Activated CD4-positive, CD25-positive, alpha-beta regulatory T cell treated with anti-CD3 and anti-CD28 coated beads, Interleukin-2, amount 50 U/mL, for 16 hours (primary cell): ENCODE measurements at regions not wholly inside any gene's neighbourhood (a gene's known extent, or its start where the extent isn't known, plus 50 kb on each side); places are given as distances from the start of the nearest gene placed in this dataset.
"Not testable (repeated sequence)": the region's sequence is repeated elsewhere in the genome, so short reads cannot be mapped to it uniquely, and the experiment has no call there.

ENCODE experiments used
- DNase-seq: peaks from one replicate; pipeline ENCODE4 v3.0.0-alpha.2; 2020; ENCODE audit warnings: low read depth, low spot score

DNA sequence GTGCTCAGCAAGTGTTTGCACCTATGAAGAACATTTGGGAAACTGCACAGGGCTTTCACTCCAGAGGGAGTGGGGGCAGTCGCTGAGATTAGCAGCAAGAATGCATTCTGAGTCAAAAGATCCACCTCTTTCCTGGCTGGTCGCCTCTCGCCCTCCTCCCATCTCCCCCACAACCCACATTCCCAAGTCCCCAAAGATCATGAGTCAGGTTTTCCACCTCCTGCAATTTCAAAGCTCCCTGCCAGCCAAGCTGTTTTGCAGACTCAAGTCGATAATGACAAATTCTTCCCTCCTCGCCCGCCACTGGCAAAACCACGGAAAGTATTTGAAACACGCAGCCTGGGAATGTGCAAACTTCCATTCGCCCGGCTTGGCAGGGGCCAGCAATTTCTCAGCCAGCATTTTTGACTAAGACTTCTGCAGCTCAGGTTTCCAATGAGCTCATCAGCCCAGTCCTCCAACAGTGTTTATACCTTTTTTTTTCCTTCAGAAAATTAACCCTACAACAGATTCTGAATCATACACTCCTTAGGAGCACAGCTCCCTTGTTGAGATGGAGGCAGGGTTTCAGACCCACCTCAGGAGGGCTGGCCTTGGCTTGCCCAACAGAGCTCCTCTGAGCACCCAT, 181.4 kb downstream of the SMAD6 start:
- no peak for DNase-seq

DNA sequence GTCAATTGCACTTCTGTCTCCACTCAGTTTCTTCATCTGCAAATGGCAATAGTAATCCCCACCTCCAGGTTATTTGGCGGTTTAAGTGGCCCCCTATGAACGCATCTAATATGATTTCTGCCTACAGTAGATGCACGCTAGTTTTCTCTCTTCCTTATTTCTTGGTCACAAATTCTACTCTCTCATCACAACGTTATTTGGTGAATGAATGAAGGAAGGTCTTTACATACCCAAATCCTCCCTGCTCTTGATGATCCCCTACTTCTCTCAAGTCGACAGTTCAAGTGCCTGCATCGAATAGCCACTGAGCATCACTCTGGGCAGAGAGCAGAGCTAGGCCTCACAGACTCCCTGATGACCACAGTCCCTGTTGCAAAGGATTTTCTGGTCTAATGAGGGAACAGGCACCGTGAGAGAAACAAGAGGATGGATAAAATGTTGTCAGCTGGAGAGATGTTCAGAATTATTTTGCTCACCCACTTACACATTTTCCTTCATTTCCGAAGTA, 181.2 kb upstream of the SMAD3 start:
- no peak for DNase-seq

DNA sequence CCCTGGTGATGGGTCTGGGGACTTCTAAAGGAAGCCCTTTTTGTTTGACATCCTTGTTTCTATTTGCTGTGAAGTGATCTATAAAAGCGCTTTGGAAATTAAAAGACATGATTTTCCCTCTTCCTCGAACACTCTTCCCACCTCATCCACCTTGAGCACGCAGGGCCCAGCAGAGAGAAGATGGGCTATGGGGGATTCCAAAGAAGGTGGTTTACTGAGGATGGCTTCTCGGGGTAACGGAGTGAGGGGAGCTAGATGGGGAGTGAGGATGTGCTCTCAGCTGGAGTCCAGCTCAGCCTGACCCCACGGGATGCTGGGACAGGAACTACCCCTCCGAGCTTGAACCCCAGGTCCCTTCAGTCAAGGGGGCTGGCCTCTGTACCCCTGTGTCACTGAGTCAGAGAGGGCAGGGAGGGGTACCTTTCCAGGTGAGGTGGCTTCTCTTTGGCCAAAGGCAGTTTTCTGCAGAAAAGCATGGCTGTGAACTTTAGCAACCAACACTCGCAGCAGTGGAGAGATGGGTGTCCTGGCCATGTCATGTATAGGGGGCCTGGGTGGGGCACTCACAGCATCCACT, 180.7 kb upstream of the SMAD3 start:
- no peak for DNase-seq

DNA sequence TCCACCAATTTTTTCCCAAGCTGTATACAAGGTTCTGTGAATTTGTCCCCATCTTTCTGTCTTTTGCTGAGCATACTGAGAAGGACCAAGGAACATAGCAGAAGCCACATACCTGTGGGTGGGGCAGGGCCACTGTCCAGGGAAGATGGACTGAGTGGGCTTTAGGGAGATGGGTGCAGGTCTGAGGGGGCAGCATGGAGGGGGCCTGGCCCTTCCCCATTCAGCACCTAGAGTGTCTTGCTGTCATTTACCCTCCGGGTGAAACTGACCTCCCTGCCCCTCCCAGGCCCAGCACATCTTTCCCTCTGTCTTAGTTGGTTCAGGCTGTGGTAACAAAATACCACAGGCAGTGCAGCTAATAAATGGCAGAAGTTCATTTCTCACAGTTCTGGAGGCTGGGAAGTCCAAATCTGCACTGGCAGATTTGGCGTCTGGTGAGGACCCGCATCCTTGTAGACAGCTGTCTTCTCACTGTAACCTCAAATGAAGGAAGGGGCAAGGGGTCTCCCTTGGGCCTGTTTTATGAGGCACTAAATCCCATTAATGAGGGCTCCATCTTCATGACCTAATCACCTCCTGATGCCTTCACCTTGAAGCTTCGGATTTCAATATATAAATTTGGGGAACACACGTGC, 180.0 kb upstream of the SMAD3 start:
- no peak for DNase-seq

DNA sequence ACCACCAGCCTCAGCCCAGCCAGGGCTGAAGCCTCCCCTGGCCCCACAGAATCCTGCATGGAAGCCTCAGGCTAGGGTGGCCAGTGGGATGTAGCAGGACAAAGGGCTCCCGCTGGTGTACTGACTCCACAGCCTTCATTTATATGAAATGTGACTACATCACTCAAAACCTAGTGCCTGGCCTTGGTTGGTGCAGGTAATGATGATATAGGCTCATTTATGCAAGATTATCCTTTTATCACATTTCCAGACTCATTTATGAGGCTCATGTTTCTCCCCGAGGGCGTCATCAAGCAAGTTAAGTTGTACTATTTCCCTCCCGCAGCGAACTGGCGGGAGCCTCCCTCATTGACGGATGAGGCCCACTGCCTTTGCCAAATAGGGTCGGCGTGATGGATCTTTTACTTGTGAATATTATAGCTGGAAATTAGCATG, 179.1 kb upstream of the SMAD3 start:
- no peak for DNase-seq

DNA sequence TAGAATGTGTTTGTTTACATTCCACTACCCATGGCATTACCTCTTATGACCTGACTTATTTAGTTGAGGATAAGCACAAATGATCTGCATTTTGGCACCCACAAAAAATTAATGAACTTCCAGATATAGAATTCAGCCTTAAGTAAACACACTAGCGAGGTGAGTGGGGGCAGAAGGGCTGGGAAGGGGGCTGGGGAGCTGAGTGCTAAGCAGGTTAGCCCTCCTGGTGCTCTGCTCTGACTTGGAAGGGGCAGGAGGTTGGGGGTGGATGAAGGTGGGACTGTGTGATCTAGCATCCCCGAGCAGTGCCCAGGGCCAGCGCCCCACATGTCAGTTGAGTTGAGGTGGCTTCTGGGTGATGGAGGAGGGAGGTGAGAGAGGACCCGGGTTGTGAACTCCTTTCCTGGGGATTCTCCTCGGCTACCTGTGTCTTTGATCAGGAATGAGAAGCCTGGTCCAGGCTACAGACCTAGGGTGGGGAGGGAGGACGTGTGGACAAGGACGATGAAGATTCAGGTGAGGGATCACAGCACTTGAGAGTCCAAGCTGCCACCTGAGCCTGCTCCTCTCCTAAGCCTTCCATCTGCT, 178.6 kb upstream of the SMAD3 start:
- no peak for DNase-seq

DNA sequence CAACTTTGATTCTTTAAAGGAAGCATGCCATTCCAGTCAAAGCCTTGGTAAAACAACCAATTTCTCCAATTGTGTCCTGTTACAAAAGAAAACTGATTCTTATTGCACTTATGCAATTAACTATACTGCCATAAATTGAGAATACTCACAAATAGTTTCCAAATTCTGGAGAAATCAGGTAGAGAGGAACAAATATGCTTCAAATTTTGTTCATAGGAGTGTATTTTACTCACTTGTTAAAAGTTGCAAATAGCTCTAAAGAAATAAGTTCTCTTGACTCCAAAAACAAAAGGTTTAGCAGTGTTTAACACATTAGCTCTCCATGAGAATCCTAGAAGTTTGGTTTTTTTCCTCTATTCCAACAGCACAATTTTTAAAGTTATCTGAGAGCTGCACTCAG, 176.1 kb upstream of the SMAD3 start:
- DNase-seq, result not testable (repeated sequence)

DNA sequence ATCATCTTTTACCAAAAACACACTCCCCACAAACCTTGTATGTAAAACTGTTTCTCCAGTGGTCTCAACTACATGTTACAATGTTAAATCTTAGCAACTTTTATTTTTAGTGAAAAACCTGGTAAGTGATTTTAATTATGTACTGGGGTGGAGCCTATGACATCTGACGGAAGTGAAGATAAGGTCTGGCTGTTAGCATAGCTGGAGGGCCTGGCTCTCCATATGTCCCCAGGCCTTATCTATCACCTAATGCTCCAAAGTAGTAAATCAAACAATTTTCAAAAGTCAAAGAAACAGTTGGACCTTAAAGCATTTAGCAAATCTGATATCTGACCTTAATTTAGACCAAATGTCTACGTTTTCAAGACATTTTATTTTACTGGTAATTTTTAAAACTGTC, 173.6 kb upstream of the SMAD3 start:
- no peak for DNase-seq

DNA sequence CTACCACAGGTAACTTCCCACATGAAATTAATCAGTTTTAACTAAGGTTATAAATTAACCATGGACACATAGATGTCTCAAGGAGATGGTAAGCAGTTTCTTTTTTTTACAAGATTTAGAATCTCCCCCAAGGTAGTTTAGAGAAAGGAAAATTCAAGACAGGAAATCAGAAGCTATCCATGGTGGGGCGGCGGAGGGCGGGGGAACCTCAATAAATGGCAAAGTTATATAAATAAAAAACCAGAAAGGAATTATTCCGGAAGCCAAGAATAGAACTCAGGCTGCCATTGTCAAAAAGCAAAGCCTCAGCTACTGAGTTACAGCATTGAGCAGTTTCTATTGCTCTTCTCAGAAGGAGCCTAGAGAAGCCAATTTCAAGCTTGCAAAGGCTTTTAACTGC, 172.1 kb upstream of the SMAD3 start:
- DNase-seq, result no peak

DNA sequence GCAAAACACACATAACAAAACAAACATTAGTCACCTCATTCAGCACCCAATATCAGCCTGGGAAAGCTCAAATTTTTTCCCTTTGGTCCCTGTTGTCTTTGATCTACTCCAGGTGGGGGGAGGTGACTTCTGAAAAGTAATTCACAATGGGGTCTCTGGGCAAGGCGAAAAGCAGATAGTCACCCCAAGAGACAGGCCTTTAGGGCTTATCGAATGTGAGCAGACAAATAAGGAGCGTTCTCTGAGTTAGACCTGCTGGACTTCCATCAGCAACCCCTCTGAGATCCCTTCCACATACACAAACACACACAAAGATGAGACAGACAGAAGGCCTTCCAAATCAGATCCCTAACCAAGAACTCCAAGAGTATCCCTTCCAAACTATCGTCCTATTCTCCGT, 171.0 kb upstream of the SMAD3 start:
- DNase-seq, result no peak

DNA sequence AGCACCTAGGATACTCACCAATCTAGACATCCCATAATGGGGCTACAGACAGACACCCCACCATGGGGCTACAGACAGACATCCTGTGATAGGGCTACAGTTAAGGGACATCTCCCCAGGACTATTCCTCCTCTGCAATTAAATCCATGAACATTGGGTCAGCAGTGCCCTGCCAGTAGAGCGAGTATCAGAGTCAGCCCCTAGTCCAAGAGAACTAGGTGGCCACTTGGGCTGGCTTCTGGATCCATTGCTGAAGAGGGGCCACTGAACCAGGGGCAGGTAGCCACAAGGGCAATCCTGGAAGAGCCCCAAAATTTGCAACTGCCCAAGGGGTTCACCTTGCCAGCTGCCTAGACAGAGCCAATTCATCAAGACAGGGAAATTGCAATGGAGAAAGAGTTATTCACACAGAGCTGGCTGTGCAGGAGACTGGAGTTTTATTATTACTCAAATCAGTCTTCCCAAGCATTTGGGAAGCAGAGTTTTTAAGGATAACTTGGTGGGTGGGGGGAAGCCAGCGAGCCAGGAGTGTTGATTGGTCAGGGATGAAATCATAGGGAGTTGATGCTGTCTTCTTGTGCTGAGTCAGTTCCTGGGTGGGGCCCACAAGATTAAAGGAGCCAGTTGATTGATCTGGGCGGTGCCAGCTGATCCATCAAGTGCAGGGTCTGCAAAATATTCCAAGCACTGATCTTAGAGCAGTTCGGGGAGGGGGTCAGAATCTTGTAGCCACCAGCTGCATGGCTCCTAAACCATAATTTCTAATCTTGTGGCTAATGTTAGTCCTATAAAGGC, 170.2 kb upstream of the SMAD3 start:
- DNase-seq, result no peak

DNA sequence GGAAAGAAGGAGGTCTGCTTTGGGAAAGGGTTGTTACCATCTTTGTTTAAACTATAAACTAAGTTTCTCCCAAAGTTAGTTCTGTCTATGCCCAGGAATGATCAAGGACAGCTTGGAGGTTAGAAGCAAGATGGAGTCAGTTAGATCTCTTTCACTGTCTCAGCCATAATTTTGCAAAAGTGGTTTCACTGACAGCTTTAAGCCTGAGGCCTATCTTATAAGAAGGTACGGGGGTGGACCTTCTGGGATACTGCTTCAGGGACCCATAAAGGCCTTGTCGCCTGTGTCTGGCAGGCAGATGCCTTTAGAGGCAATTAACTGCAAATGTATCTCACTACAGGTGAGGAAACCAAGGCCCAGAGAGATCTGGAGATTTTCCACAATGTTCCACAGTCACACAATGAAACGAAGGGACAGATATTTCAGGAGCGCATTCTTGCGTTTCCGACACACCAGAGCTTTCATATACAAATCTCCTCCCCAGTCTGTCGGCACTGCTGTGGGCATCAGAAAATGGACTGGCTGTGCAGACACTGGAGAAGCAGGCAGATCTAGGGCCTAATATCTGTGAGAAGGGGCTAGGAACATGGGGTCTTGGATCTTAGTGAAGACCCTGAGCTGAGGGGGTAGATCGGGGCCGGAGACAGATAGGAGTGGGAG, 169.5 kb upstream of the SMAD3 start:
- no peak for DNase-seq

DNA sequence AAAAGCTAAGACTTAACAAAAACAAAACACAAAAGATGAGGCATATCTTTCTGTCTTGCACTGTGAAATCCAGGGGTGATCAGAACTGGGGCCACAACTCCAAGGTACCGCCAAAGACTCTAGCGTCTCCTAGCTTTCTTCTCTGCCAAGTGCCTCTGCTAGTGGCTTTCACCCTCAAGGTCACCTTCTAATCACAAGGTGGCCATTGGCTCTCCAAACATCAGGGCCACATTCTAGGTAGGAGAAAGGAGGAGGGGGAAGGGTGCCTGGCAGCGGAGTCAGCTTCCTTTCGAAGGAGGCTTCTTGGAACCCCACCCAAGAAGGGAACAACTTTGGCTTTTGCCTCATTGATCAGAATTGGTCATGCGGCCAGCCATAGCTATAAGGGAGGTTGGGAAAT, 168.8 kb upstream of the SMAD3 start:
- no peak for DNase-seq

DNA sequence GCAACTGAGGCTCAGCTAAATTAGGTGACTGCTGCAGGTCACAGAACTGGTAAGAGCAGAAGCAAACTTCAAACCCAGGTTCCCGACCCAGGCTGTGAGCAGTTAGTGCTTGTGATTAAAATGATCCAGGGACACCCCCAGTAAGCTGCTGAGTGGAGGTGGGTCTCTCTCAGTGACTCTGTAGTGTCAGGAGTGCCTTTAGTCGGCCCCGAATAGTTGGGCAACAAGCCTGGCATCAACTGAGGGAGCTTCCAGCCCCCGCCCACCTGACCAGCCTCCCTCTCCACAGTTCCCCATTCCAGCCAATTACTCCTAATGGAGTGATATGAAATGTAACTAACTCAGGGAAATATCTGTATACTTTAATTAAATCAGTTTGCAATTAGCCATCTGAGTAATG, 168.0 kb upstream of the SMAD3 start:
- no peak for DNase-seq

DNA sequence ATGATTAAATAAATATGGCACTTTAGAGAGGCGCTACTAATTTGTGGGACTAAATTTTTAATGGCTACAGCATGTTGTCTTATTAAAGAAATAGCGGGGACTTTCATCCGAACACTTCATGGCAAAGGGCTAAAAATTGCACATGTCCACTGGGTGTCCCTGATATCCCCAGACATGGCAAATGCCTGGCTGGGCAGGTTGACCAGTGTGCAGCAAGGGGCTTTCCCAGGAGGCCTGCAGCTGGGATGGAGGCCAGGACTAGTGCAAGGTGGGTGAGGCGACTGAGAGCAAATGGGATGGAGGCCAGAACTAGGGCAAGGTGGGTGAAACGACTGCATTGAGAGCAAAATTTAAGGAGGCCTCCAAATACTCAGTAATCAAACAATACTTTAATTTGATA, 167.4 kb upstream of the SMAD3 start:
- DNase-seq, result no peak

DNA sequence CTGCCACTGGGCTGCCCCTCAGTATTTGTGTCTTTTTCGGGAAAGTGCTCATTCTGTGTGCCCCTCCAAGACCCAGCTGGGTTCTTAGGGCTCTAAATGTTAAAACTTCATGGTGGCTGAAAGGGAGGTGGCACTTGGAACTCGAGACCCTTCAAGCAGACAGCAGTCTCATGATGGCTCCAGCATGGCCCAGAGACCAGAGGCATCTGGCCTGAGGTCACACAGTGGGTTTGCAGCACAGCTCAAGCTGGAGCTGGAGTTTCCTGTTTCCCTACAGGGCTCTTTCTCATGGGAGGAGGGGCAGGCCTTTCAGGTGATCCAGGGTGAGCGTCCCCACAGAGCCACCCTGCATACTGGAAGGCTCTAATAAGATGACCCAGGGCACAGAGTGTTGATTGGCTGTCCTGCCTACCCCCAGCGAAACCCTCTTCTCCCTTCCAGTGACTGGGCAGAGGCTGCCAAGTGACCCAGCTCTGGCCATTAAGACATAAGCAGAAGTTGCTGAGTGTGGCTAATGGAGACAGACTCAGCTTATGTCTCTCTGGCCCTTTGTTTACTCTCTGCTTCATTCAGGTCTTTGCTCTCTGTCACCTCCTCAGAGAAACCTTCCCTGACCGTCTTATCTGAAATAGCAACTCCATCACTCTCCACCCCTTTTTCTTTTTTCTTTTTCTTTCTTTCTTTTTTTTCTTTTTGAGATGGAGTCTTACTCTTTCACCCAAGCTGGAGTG, 166.6 kb upstream of the SMAD3 start:
- no peak for DNase-seq

DNA sequence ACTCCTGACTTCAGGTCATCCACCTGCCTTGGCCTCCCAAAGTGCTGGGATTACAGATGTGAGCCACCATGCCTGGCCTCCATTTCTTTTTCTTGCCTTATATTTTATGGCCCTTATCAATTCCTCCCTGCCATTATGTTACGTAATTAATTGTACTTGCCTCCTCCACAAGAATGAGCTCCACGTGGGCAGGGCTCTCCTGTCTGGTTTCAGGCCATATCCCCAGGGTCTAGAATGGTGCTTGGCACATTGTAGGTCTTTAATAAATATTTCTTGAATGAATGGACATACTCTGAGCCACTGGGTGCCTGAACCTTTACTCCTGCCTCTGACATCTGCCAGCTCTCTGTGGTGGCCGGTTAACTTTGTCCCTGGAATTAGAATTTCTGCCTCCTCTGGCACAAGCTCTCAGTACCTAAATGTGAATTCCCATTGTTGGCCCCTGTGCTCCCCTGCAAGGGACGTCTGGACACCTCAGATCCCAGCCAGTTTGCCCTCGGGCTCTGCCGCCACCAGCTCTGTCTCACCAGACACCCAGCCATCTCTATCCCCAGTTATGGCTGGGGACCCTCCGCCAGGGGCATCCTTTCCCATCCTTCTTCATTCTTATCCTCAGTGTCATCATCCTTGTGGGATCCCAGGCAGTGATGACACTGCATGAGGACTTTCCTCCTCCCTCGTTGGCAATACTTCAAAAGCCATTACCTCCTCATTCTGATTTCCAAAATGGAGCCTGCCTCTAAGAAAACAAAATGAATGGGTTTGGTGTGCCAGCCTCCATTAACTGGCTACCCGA, 165.6 kb upstream of the SMAD3 start:
- DNase-seq, result no peak

DNA sequence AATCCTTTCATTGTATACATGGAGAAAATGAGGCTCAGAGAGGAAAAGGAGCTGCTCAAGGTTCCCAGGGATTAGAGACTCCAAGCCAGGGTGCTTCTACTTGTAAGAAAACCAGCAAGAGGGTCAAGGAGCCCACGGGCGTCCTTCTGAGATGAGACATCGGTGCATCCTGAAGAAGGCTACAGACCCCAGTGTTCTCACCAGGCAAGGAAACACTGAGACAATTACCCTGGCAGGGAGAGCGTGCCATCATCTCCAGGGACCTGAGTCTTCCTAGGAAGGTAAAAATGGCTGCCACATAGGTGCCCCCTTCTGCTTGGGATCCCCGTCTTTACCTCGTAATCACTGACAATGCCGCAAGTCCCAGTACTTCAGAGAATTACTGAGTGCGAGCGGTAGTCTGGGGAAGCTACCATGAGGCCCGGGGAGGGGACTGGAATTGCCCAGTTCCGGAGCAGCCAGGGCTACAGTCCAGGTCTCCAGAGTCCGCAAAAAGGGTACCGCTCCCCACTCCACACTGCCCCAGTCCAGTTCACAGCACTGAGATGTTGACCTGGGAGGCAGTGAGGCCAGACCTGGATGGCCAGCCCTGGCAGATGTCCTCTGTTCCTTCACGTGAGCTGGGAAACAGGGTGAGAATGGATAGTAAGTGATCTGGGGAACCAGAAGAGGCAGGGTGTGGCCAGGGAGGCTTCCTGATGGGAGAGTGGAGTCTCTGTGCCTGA, 164.7 kb upstream of the SMAD3 start:
- DNase-seq, result no peak

DNA sequence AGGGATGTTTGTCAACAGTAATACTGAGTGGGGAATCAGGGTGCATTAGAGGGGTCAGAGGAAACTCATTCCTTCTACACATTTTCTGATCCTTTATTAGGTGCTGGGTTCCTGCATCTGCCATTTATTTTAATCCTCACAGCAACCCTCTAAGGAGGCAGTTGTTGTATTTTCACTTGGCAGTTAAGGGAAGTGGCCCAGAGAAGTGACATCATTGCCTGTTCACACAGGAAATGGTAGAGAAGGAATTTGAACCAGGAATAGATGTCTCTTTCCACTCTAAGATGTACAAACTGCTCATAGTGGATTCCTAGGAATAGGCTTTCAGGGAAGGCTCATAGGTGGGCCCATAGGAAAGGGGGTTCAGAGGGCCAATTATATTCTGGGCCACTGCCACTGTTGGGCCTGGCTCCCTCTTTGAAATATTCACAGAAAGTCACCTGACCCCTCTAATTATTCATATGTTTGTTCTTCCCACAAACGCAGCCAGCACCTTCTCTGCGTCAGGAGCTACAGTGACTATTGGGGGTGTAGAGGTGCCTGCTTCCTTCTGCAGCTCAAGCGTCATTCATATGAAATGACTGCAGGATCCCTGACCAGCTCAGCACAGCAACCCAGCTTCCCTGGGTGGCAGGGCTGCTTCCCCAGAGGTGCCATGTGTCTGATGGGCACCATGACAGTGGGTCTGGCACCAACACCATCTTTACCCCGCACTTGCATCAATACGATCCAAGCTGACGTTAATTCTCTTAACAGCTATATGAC, 163.9 kb upstream of the SMAD3 start:
- DNase-seq, result no peak
